T-helper 1 cell treated with Interleukin-12 subunit alpha and Interleukin-12 subunit beta and Interleukin-4 antibody, amounts not matched to agents 30 μg/mL and 1 μg/mL, for 36 hours (primary cell): ENCODE measurements at regions not wholly inside any gene's neighbourhood (a gene's known extent, or its start where the extent isn't known, plus 50 kb on each side); places are given as distances from the start of the nearest gene placed in this dataset.

Experiments used
- H3K27ac Mint-ChIP-seq: one replicate; pipeline ENCODE4 v1.8.0; 2021; ENCODE audit warnings: mild to moderate bottlenecking, mixed read lengths
- H3K27me3 Mint-ChIP-seq: one replicate; pipeline ENCODE4 v1.8.0; 2021; ENCODE audit warnings: low read depth, mixed read lengths
- H3K36me3 Mint-ChIP-seq: one replicate; pipeline ENCODE4 v1.8.0; 2021; ENCODE audit warnings: low read depth, mixed read lengths
- H3K4me1 Mint-ChIP-seq: one replicate; pipeline ENCODE4 v1.8.0; 2021; ENCODE audit warnings: low read depth, mixed read lengths
- H3K4me3 Mint-ChIP-seq: one replicate; pipeline ENCODE4 v1.8.0; 2021; ENCODE audit warnings: mild to moderate bottlenecking, moderate library complexity, mixed read lengths
- H3K9me3 Mint-ChIP-seq: one replicate; pipeline ENCODE4 v1.8.0; 2021; ENCODE audit warnings: mixed read lengths

DNA sequence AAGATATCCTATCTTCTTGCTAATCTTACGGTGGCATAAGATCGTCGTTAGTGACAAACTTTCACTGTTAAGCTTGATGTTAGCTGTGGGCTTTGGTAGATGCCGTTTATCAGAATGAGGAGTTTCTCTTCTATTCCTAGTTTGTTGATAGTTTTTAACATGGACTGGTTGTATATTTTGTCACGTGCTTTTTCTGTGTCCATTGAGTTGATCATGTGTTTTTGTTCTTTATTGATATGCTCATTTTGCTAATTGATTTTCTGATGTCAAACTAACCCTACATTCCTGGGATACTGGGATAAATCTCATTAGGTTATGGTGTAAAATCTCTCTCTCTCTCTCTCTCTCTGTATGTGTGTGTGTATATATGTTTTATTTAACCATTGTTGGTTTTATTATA lies 545.1 kb downstream of the AACS start:
- H3K4me3 Mint-ChIP-seq: no peak overlapping the region
- H3K4me1 Mint-ChIP-seq: no peaks in the 10 kb centered on the region
- no peak overlapping the region for H3K27ac Mint-ChIP-seq
- H3K27me3 Mint-ChIP-seq: no peaks in the 10 kb centered on the region
- peaks cover 3% of the 10 kb centered on the region for H3K9me3 Mint-ChIP-seq
- no peaks in the 10 kb centered on the region for H3K36me3 Mint-ChIP-seq

GRCh38 chr12:125610971-125611370 lies 545.7 kb downstream of the AACS start:
- Mint-ChIP-seq H3K27ac (no peak overlapping the region), H3K4me1 (no peaks in the 10 kb centered on the region), H3K27me3 (no peaks in the 10 kb centered on the region), H3K9me3 (no peaks in the 10 kb centered on the region), H3K4me3 (no peak overlapping the region), H3K36me3 (no peaks in the 10 kb centered on the region)

GRCh38 chr12:125614058-125614457 lies 548.8 kb downstream of the AACS start:
- no peaks in the 10 kb centered on the region for H3K4me1 Mint-ChIP-seq
- no peaks in the 10 kb centered on the region for H3K27me3 Mint-ChIP-seq
- no peaks in the 10 kb centered on the region for H3K36me3 Mint-ChIP-seq
- H3K9me3 Mint-ChIP-seq: peaks cover 3% of the 10 kb centered on the region
- H3K4me3 Mint-ChIP-seq: no peak overlapping the region
- H3K27ac Mint-ChIP-seq: no peak overlapping the region

GRCh38 chr12:125619723-125620122 lies 554.5 kb downstream of the AACS start:
- H3K4me1 Mint-ChIP-seq: no peaks in the 10 kb centered on the region
- no peak overlapping the region for H3K4me3 Mint-ChIP-seq
- H3K36me3 Mint-ChIP-seq: no peaks in the 10 kb centered on the region
- H3K27ac Mint-ChIP-seq: no peak overlapping the region
- no peaks in the 10 kb centered on the region for H3K27me3 Mint-ChIP-seq
- peaks cover 3% of the 10 kb centered on the region for H3K9me3 Mint-ChIP-seq

DNA sequence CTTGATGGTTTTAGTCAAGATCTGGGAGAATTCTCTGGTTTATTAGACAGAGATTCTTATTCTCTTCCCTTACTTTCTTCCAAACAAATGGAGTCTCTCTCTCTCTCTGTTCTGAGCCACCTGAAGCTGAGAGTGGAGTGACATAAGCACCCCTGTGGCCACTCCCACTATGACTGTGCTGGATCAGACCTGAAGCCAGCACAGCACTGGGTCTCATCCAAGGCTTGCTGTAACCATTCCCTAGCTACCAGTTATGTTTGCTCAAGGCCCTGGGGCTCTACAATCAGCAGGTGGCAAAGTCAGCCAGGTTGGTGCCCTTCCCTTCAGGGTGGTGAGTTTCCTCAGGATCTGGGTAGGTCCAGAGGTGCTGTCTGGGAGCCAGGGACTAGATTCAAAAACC lies 568.5 kb downstream of the AACS start:
- no peak overlapping the region for H3K4me3 Mint-ChIP-seq
- no peaks in the 10 kb centered on the region for H3K9me3 Mint-ChIP-seq
- H3K27me3 Mint-ChIP-seq: no peaks in the 10 kb centered on the region
- H3K4me1 Mint-ChIP-seq: no peaks in the 10 kb centered on the region
- H3K27ac Mint-ChIP-seq: no peak overlapping the region
- no peaks in the 10 kb centered on the region for H3K36me3 Mint-ChIP-seq

DNA sequence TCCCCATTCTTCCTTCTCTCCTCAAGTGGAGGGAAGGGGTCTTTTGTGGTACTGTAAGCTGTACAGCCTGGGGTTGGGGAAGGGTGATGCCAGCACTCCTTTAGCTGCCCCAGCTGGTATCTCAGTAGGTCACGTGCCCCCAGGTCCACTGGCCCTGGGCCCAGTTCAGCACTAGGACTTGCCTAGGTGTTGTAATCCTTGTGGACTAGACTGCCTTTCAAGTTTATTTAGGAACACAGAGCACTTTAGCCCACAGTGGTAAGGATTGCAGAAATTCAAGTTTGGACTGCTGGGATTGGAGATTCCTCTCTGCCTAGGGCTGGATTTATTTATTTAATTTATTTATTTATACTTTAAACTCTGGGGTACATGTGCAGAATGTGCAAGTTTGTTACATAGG lies 569.6 kb downstream of the AACS start:
- H3K27ac Mint-ChIP-seq: no peak overlapping the region
- H3K36me3 Mint-ChIP-seq: no peaks in the 10 kb centered on the region
- H3K4me3 Mint-ChIP-seq: no peak overlapping the region
- no peaks in the 10 kb centered on the region for H3K4me1 Mint-ChIP-seq
- H3K9me3 Mint-ChIP-seq: no peaks in the 10 kb centered on the region
- no peaks in the 10 kb centered on the region for H3K27me3 Mint-ChIP-seq

DNA sequence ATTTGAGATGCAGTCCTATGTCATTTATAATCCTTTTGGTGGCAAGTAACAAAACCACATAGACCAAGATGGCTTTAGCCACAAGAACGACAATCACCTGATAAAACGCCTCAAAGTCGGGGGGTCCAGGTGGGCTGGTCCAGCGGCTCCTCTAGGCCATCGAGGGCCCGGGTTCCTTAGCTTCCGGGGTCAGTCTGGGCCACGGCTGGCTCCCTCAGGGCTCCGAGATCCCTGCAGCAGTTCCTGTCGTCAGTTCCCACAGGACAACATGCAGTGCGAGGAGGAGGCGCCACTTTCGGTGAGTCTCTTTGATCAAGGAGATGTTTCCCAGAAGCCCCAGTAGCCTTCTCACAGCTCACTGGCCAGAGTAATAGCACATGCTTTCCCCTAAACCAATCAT lies 574.6 kb downstream of the AACS start:
- no peak overlapping the region for H3K4me3 Mint-ChIP-seq
- H3K27ac Mint-ChIP-seq: no peak overlapping the region
- H3K36me3 Mint-ChIP-seq: no peaks in the 10 kb centered on the region
- no peaks in the 10 kb centered on the region for H3K4me1 Mint-ChIP-seq
- no peaks in the 10 kb centered on the region for H3K9me3 Mint-ChIP-seq
- H3K27me3 Mint-ChIP-seq: no peaks in the 10 kb centered on the region

DNA sequence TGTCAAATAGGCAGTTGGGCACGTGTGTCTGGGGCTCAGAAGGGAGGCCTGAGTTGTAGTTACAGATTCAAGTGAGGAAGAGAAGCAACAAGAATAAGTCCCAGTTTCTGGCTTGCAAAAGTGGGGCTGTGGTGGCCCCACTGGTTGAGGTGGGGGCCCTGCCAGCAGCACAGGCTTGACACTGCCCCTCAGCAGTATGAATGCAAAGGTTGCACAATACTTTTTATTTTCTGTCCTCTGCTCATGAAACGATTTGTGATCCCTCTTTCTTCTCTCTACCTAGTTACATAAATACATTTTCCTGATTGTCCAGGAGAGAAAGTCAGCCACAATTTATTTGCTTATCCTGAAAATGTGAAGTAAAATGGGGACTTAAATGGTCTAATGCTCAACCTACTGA lies 577.8 kb downstream of the AACS start:
- Mint-ChIP-seq H3K4me1 (no peaks in the 10 kb centered on the region), H3K27ac (no peak overlapping the region), H3K9me3 (no peaks in the 10 kb centered on the region), H3K27me3 (no peaks in the 10 kb centered on the region), H3K4me3 (no peak overlapping the region), H3K36me3 (no peaks in the 10 kb centered on the region)

GRCh38 chr12:125645724-125646123 lies 580.5 kb downstream of the AACS start:
- Mint-ChIP-seq H3K4me1 (no peaks in the 10 kb centered on the region), H3K9me3 (no peaks in the 10 kb centered on the region), H3K27me3 (no peaks in the 10 kb centered on the region), H3K27ac (no peak overlapping the region), H3K36me3 (no peaks in the 10 kb centered on the region), H3K4me3 (no peak overlapping the region)

GRCh38 chr12:125650587-125650986 lies 585.4 kb downstream of the AACS start:
- H3K9me3 Mint-ChIP-seq: no peaks in the 10 kb centered on the region
- no peaks in the 10 kb centered on the region for H3K27me3 Mint-ChIP-seq
- no peaks in the 10 kb centered on the region for H3K4me1 Mint-ChIP-seq
- no peak overlapping the region for H3K4me3 Mint-ChIP-seq
- no peaks in the 10 kb centered on the region for H3K36me3 Mint-ChIP-seq
- H3K27ac Mint-ChIP-seq: no peak overlapping the region

GRCh38 chr12:125651625-125652024 lies 586.4 kb downstream of the AACS start:
- no peaks in the 10 kb centered on the region for H3K4me1 Mint-ChIP-seq
- no peaks in the 10 kb centered on the region for H3K36me3 Mint-ChIP-seq
- H3K27me3 Mint-ChIP-seq: no peaks in the 10 kb centered on the region
- H3K4me3 Mint-ChIP-seq: no peak overlapping the region
- H3K9me3 Mint-ChIP-seq: no peaks in the 10 kb centered on the region
- no peak overlapping the region for H3K27ac Mint-ChIP-seq

DNA sequence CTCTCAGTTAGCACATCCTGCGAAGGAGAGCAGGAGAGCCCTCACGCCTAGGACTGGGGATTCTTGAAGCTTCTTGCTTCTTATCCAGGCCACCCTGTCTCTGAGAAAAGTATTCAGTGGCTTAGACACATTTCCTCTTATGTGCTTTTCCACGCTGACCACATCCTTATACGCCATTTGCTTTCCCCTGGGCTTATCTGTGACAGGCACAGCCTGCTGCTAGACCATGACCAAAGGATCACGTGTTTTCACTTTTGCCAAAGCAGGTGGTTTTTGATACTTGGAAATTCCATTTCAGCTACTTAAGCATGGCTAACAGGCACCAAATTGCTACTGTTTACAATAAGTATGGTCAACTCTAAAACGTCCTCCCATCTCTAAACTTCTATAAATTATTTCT lies 587.4 kb downstream of the AACS start:
- H3K4me3 Mint-ChIP-seq: no peak overlapping the region
- H3K27ac Mint-ChIP-seq: no peak overlapping the region
- H3K36me3 Mint-ChIP-seq: no peaks in the 10 kb centered on the region
- H3K4me1 Mint-ChIP-seq: no peaks in the 10 kb centered on the region
- H3K9me3 Mint-ChIP-seq: no peaks in the 10 kb centered on the region
- no peaks in the 10 kb centered on the region for H3K27me3 Mint-ChIP-seq

- Mint-ChIP-seq H3K4me3 (no peak overlapping the region), H3K9me3 (no peaks in the 10 kb centered on the region), H3K36me3 (no peaks in the 10 kb centered on the region), H3K27ac (no peak overlapping the region), H3K4me1 (no peaks in the 10 kb centered on the region), H3K27me3 (no peaks in the 10 kb centered on the region)
Measured at GRCh38 chr12:125657681-125658080, 592.4 kb downstream of the AACS start.

- Mint-ChIP-seq H3K27ac (no peak overlapping the region), H3K36me3 (no peaks in the 10 kb centered on the region), H3K4me1 (no peaks in the 10 kb centered on the region), H3K9me3 (no peaks in the 10 kb centered on the region), H3K4me3 (no peak overlapping the region), H3K27me3 (no peaks in the 10 kb centered on the region)
Measured at GRCh38 chr12:125674554-125675338, 609.5 kb downstream of the AACS start.

DNA sequence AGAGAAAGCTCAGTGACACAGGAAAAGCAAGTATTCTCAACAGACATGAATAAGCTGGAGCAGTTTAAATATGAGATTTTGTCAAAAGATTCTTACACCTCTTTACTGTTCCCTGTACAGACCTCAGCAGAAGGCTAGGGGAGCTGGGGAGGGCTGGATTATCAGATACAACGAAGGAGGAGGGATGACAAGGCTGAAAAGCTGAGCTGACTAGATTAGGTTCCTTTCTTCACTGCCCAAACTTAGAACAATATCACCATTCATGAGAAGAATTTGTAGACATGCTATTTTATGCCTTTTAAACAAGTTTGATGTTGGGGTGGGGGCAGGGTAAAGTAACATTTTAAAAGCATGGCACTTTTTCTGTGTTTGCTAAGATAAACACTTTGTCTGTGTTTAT lies 611.1 kb downstream of the AACS start:
- Mint-ChIP-seq H3K27ac (no peak overlapping the region), H3K27me3 (no peaks in the 10 kb centered on the region), H3K9me3 (no peaks in the 10 kb centered on the region), H3K36me3 (no peaks in the 10 kb centered on the region), H3K4me3 (no peak overlapping the region), H3K4me1 (no peaks in the 10 kb centered on the region)

DNA sequence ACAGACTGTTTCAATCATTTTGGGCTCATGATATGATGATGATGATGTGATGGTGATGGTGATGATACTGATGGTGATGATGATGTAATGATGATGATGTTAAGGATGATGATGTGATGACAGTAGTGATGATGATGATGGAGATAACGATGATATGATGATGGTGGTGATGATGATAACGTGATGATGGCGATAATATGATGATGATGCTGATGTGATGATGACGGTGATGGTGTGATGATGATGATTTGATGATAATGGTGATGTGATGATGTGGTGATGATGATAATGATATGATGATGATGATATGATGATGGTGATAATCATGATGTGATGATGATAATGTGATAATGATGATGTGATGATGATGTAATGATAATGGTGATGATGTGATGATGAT lies 612.6 kb downstream of the AACS start:
- no peaks in the 10 kb centered on the region for H3K27me3 Mint-ChIP-seq
- no peaks in the 10 kb centered on the region for H3K36me3 Mint-ChIP-seq

More for the DNA sequence above, 612.6 kb downstream of the AACS start:
- H3K4me3 Mint-ChIP-seq: no peak overlapping the region
- H3K9me3 Mint-ChIP-seq: no peaks in the 10 kb centered on the region
- no peaks in the 10 kb centered on the region for H3K4me1 Mint-ChIP-seq
- H3K27ac Mint-ChIP-seq: no peak overlapping the region
